Liver (tissue), 8 donors: ENCODE measurements at regions not wholly inside any gene's neighbourhood (a gene's known extent, or its start where the extent isn't known, plus 50 kb on each side); places are given as distances from the start of the nearest gene placed in this dataset.

Experiments used
- DNase-seq: peaks from one replicate; pipeline ENCODE4 v3.0.0-alpha.2; 2017; ENCODE audit warnings: low spot score
- H3K27ac ChIP-seq, 2 donors: one replicate each; pipeline ENCODE4 v1.7.0; 2013; ENCODE audit warnings: inconsistent platforms in 2 of 2, low read length in 2 of 2, control low read depth in 1 of 2, low read depth in 1 of 2, mild to moderate bottlenecking in 1 of 2
- H3K27me3 ChIP-seq, 4 donors: one replicate each; pipeline versions ENCODE4 v1.6.1 to v1.7.0; 2013; ENCODE audit warnings: low read length in 3 of 4, inconsistent platforms in 1 of 4, mild to moderate bottlenecking in 1 of 4, moderate library complexity in 1 of 4; ENCODE audit not compliant: control insufficient read depth in 4 of 4, insufficient read depth in 4 of 4
- H3K36me3 ChIP-seq, 4 donors: one replicate each; pipeline versions ENCODE4 v1.6.1 to v1.7.0; 2013; ENCODE audit warnings: low read length in 3 of 4, mild to moderate bottlenecking in 3 of 4, low read depth in 1 of 4, moderate library complexity in 1 of 4; ENCODE audit not compliant: control insufficient read depth in 4 of 4, insufficient read depth in 3 of 4
- H3K4me1 ChIP-seq, 4 donors: one replicate each; pipeline versions ENCODE4 v1.6.1 to v1.7.0; 2013; ENCODE audit warnings: low read length in 3 of 4, mild to moderate bottlenecking in 3 of 4, moderate library complexity in 1 of 4; ENCODE audit not compliant: control insufficient read depth in 4 of 4, insufficient read depth in 4 of 4
- H3K4me3 ChIP-seq, 3 donors: one replicate each; pipeline versions ENCODE4 v1.6.1 to v1.7.0; 2013; ENCODE audit warnings: low read length in 3 of 3, control low read depth in 1 of 3, low read depth in 1 of 3, mild to moderate bottlenecking in 1 of 3
- H3K9ac ChIP-seq, 2 donors: one replicate each; pipeline ENCODE4 v1.7.0; 2013; ENCODE audit warnings: low read length in 2 of 2, mild to moderate bottlenecking in 2 of 2, moderate library complexity in 2 of 2, control low read depth in 1 of 2, low read depth in 1 of 2
- H3K9me3 ChIP-seq, 4 donors: one replicate each; pipeline versions ENCODE4 v1.6.1 to v1.7.0; 2013; ENCODE audit warnings: low read length in 3 of 4; ENCODE audit not compliant: control insufficient read depth in 4 of 4
- EGR1 ChIP-seq, 2 donors: IDR thresholded peaks; 2 replicates each; pipeline ENCODE4 v1.6.1; 2016 to 2018; ENCODE audit warnings: antibody characterized with exemption in 2 of 2, low read depth in 2 of 2
- FOXA2 ChIP-seq: IDR thresholded peaks from 2 replicates; pipeline ENCODE4 v1.6.1; 2016; ENCODE audit warnings: antibody characterized with exemption
- GABPA ChIP-seq, 2 donors: IDR thresholded peaks in 1 of 2; conservative IDR thresholded peaks in 1 of 2; 2 replicates each; pipeline ENCODE4 v1.6.1; 2016; ENCODE audit warnings: antibody characterized with exemption in 2 of 2, mild to moderate bottlenecking in 1 of 2, moderate library complexity in 1 of 2
- HNF4G ChIP-seq: IDR thresholded peaks from 2 replicates; pipeline ENCODE4 v1.6.1; 2016; ENCODE audit warnings: antibody characterized with exemption
- NR2F2 ChIP-seq: IDR thresholded peaks from 2 replicates; pipeline ENCODE4 v1.6.1; 2016; ENCODE audit warnings: antibody characterized with exemption
- RAD21 ChIP-seq, 2 donors: IDR thresholded peaks; 2 replicates each; pipeline ENCODE4 v1.6.1; 2016; ENCODE audit warnings: antibody characterized with exemption in 2 of 2, mild to moderate bottlenecking in 2 of 2
- RXRA ChIP-seq, 2 donors: IDR thresholded peaks; 2 replicates each; pipeline ENCODE4 v1.6.1; 2017 to 2018; ENCODE audit warnings: antibody characterized with exemption in 2 of 2, mild to moderate bottlenecking in 1 of 2
- SP1 ChIP-seq: IDR thresholded peaks from 2 replicates; pipeline ENCODE4 v1.6.1; 2018; ENCODE audit warnings: antibody characterized with exemption, mild to moderate bottlenecking
- YY1 ChIP-seq: IDR thresholded peaks from 2 replicates; pipeline ENCODE4 v1.6.1; 2016; ENCODE audit warnings: antibody characterized with exemption, mild to moderate bottlenecking
- ZBTB33 ChIP-seq: IDR thresholded peaks from 2 replicates; pipeline ENCODE4 v1.6.1; 2016; ENCODE audit warnings: antibody characterized with exemption
- WGBS: extraction: QIAGEN DNeasy Blood & Tissue Kit; methylation state at CpG from one replicate; pipeline ENCODE4 v1.1.7; 2013; 5-methylcytosine and 5-hydroxymethylcytosine counted together
- TF ChIP-seq, protein P1 (sequence below): IDR thresholded peaks from 2 replicates; pipeline ENCODE4 v1.6.1; 2016; ENCODE audit warnings: antibody characterized with exemption
- TF ChIP-seq, protein P2 (sequence below): IDR thresholded peaks from 2 replicates; pipeline ENCODE4 v1.6.1; 2016; ENCODE audit warnings: antibody characterized with exemption, mild to moderate bottlenecking
- TF ChIP-seq, protein P3 (sequence below): IDR thresholded peaks from 2 replicates; pipeline ENCODE4 v1.6.1; 2016; ENCODE audit warnings: antibody characterized with exemption
- TF ChIP-seq, protein P4 (sequence below): fragments of 150-350 bp; IDR thresholded peaks from 2 replicates; pipeline ENCODE4 v1.5.1; 2017; ENCODE audit warnings: improper control_type of control experiment, low read depth, low read length; ENCODE audit not compliant: missing input control
- donor health status: healthy.
- donor health status: healthy.
- donor health status: healthy.
- donor health status: healthy.
- donor health status: healthy.

- Histone ChIP-seq H3K9ac (no peak overlapping the region), H3K27me3 (peaks cover 0 to 10% (median 0%) of the 10 kb centered on the region in 4 donors), H3K36me3 (no peaks in the 10 kb centered on the region), H3K9me3 (no peaks in the 10 kb centered on the region), H3K27ac (no peak overlapping the region), H3K4me3 (no peak overlapping the region), H3K4me1 (no peaks in the 10 kb centered on the region)
- 55% methylated on average over 4 of the region's 4 CpGs for WGBS
- TF ChIP-seq RAD21 (IDR thresholded peaks at IDR 0.05) = no peak
- TF ChIP-seq YY1 = no peak
- no peak for TF ChIP-seq ZBTB33
- TF ChIP-seq GABPA (IDR thresholded peaks at IDR 0.05 in 1 of 2, conservative IDR thresholded peaks at IDR 0.05 in 1 of 2) = no peak
- TF ChIP-seq, protein P1, sequence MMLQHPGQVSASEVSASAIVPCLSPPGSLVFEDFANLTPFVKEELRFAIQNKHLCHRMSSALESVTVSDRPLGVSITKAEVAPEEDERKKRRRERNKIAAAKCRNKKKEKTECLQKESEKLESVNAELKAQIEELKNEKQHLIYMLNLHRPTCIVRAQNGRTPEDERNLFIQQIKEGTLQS = no peak
- TF ChIP-seq RXRA (IDR thresholded peaks at IDR 0.05) = no peak
- TF ChIP-seq HNF4G = no peak
- TF ChIP-seq, protein P2, sequence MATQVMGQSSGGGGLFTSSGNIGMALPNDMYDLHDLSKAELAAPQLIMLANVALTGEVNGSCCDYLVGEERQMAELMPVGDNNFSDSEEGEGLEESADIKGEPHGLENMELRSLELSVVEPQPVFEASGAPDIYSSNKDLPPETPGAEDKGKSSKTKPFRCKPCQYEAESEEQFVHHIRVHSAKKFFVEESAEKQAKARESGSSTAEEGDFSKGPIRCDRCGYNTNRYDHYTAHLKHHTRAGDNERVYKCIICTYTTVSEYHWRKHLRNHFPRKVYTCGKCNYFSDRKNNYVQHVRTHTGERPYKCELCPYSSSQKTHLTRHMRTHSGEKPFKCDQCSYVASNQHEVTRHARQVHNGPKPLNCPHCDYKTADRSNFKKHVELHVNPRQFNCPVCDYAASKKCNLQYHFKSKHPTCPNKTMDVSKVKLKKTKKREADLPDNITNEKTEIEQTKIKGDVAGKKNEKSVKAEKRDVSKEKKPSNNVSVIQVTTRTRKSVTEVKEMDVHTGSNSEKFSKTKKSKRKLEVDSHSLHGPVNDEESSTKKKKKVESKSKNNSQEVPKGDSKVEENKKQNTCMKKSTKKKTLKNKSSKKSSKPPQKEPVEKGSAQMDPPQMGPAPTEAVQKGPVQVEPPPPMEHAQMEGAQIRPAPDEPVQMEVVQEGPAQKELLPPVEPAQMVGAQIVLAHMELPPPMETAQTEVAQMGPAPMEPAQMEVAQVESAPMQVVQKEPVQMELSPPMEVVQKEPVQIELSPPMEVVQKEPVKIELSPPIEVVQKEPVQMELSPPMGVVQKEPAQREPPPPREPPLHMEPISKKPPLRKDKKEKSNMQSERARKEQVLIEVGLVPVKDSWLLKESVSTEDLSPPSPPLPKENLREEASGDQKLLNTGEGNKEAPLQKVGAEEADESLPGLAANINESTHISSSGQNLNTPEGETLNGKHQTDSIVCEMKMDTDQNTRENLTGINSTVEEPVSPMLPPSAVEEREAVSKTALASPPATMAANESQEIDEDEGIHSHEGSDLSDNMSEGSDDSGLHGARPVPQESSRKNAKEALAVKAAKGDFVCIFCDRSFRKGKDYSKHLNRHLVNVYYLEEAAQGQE = no peak
- DNase-seq = no peak
These were observed 168.7 kb upstream of the SKOR2 start for GRCh38 chr18:47420130-47420529.

DNA sequence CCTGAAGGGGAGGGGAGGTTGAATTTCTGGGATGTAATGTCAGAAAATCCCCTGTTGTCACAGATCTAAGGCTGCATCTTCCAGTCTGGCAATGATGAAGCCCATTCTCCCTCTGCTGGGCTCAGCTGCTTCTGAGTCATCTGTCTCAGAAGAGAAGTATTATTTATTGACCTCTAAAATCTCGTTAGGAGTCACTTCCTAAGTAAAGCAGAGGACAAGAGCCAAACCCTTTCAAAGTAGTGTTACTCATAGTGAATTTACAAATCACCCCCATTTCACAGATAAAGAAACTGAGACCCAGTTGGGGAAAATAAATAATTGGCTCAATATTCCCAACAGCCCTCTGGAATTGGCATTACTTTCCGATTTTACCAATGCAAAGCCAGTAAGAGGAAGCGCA is 167.3 kb upstream of the SKOR2 start:
- 65% methylated on average over 3 of the region's 3 CpGs for WGBS
- H3K27me3 ChIP-seq = peaks cover 0 to 10% (median 0%) of the 10 kb centered on the region in 4 donors
- H3K4me1 ChIP-seq = no peaks in the 10 kb centered on the region
- H3K9ac ChIP-seq = no peak overlapping the region
- no peak overlapping the region for H3K4me3 ChIP-seq
- no peaks in the 10 kb centered on the region for H3K9me3 ChIP-seq
- no peaks in the 10 kb centered on the region for H3K36me3 ChIP-seq
- H3K27ac ChIP-seq = no peak overlapping the region
- TF ChIP-seq FOXA2 (no peak), HNF4G (no peak), NR2F2 (no peak), RXRA (IDR thresholded peaks at IDR 0.05) (no peak), GABPA (IDR thresholded peaks at IDR 0.05 in 1 of 2, conservative IDR thresholded peaks at IDR 0.05 in 1 of 2) (no peak), YY1 (no peak), SP1 (no peak), EGR1 (IDR thresholded peaks at IDR 0.05; ENCODE audit: low read depth in 2 of 2) (no peak), RAD21 (IDR thresholded peaks at IDR 0.05) (no peak), ZBTB33 (no peak)
- TF ChIP-seq, protein P3, sequence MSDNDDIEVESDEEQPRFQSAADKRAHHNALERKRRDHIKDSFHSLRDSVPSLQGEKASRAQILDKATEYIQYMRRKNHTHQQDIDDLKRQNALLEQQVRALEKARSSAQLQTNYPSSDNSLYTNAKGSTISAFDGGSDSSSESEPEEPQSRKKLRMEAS = no peak
- TF ChIP-seq, protein P4, sequence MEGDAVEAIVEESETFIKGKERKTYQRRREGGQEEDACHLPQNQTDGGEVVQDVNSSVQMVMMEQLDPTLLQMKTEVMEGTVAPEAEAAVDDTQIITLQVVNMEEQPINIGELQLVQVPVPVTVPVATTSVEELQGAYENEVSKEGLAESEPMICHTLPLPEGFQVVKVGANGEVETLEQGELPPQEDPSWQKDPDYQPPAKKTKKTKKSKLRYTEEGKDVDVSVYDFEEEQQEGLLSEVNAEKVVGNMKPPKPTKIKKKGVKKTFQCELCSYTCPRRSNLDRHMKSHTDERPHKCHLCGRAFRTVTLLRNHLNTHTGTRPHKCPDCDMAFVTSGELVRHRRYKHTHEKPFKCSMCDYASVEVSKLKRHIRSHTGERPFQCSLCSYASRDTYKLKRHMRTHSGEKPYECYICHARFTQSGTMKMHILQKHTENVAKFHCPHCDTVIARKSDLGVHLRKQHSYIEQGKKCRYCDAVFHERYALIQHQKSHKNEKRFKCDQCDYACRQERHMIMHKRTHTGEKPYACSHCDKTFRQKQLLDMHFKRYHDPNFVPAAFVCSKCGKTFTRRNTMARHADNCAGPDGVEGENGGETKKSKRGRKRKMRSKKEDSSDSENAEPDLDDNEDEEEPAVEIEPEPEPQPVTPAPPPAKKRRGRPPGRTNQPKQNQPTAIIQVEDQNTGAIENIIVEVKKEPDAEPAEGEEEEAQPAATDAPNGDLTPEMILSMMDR = no peak
- DNase-seq = no peak
